Lower leg skin (tissue), 4 donors: ENCODE measurements at regions not wholly inside any gene's neighbourhood (a gene's known extent, or its start where the extent isn't known, plus 50 kb on each side); places are given as distances from the start of the nearest gene placed in this dataset.

Source experiments
- DNase-seq, 2 donors: peaks; one replicate each; pipeline ENCODE4 v3.0.0-alpha.2; 2019; ENCODE audit warnings: low spot score in 2 of 2
- H3K4me3 ChIP-seq: fragments of 200-600 bp; sonication (generic); 2 replicates; pipeline ENCODE4 v1.5.1; 2017; ENCODE audit warnings: mild to moderate bottlenecking, low read depth; ENCODE audit not compliant: poor library complexity, severe bottlenecking
- CTCF ChIP-seq, 3 donors: fragments of 450-650 bp; IDR thresholded peaks; one replicate each; pipeline ENCODE4 v1.5.1; 2016; ENCODE audit warnings: antibody characterized with exemption in 3 of 3, mild to moderate bottlenecking in 3 of 3, moderate library complexity in 2 of 3
- POLR2A ChIP-seq, 2 donors: fragments of 450-650 bp; IDR thresholded peaks; one replicate each; pipeline ENCODE4 v1.6.1; 2016 to 2017; ENCODE audit warnings: antibody characterized with exemption in 2 of 2, mild to moderate bottlenecking in 1 of 2, moderate library complexity in 1 of 2
- WGBS, 2 donors: methylation state at CpG; one replicate each; pipeline ENCODE4 v1.1.5; 2018; 5-methylcytosine and 5-hydroxymethylcytosine counted together
- intact Hi-C: fragments of 100-400 bp; cut with DNase I; formaldehyde crosslinking; loops from one replicate; pipeline ENCODE4 v1.15.0; 2023; ENCODE audit warnings: low total_unique reads

GRCh38 chr19:28634837-28635236, 578.1 kb downstream of the UQCRFS1 start:
- TF ChIP-seq POLR2A (IDR thresholded peaks at IDR 0.05) (no peak), CTCF (IDR thresholded peaks at IDR 0.05) (no peak)
- intact Hi-C loops, result no loop called here
- 80 to 85% methylated on average over 1 of the region's 1 CpG for WGBS, 2 donors
- H3K4me3 ChIP-seq, result no peak overlapping the region
- no peak for DNase-seq

- no peak for TF ChIP-seq CTCF (IDR thresholded peaks at IDR 0.05)
- TF ChIP-seq POLR2A (IDR thresholded peaks at IDR 0.05), result no peak
Observed at GRCh38 chr19:28634019-28634328, 579.0 kb downstream of the UQCRFS1 start.

GRCh38 chr19:28633319-28634018, 579.5 kb downstream of the UQCRFS1 start:
- intact Hi-C loops, result no loop called here
- no peak overlapping the region for H3K4me3 ChIP-seq
- TF ChIP-seq CTCF (IDR thresholded peaks at IDR 0.05), result peak in 1 of 3 donors; percentile 9
- no peak for TF ChIP-seq POLR2A (IDR thresholded peaks at IDR 0.05)
- DNase-seq, result no peak
- 46 to 51% methylated on average over 8 of the region's 8 CpGs for WGBS, 2 donors

More at GRCh38 chr19:28634019-28634328, 579.0 kb downstream of the UQCRFS1 start:
- DNase-seq, result no peak
- H3K4me3 ChIP-seq, result no peak overlapping the region
- intact Hi-C loops, result no loop called here

- 62 to 63% methylated on average over 4 to 7 of the region's 7 CpGs for WGBS, 2 donors
- no peak for TF ChIP-seq CTCF (IDR thresholded peaks at IDR 0.05)
- no peak for TF ChIP-seq POLR2A (IDR thresholded peaks at IDR 0.05)
- intact Hi-C loops, result no loop called here
- no peak for DNase-seq
- no peak overlapping the region for H3K4me3 ChIP-seq
Observed at GRCh38 chr19:28632371-28633080, 580.4 kb downstream of the UQCRFS1 start.

GRCh38 chr19:28631961-28632360, 581.0 kb downstream of the UQCRFS1 start:
- intact Hi-C loops, result no loop called here
- 92 to 93% methylated on average over 6 of the region's 6 CpGs for WGBS, 2 donors

More at GRCh38 chr19:28631961-28632360, 581.0 kb downstream of the UQCRFS1 start:
- no peak for TF ChIP-seq CTCF (IDR thresholded peaks at IDR 0.05)
- TF ChIP-seq POLR2A (IDR thresholded peaks at IDR 0.05), result no peak
- H3K4me3 ChIP-seq, result no peak overlapping the region
- no peak for DNase-seq
